K562 (cell line): ENCODE measurements at regions not wholly inside any gene's neighbourhood (a gene's known extent, or its start where the extent isn't known, plus 50 kb on each side); places are given as distances from the start of the nearest gene placed in this dataset.

Source experiments
- CHD7 ChIP-seq: fragments of 200-600 bp; sonication (generic); IDR thresholded peaks from one replicate; pipeline ENCODE4 v1.6.1; 2012; ENCODE audit warnings: mild to moderate bottlenecking, low read depth, low read length, inconsistent platforms
- CREB1 ChIP-seq, 2 experiments: sonication (generic) in 1 of 2; formaldehyde crosslinking in 1 of 2; IDR thresholded peaks; 2 replicates each; pipeline versions ENCODE4 v1.6.1 to v1.8.0; 2012 to 2022; ENCODE audit warnings: inconsistent platforms in 1 of 2, mild to moderate bottlenecking in 1 of 2, missing genetic modification reagents in 1 of 2, moderate library complexity in 1 of 2
- ESRRA ChIP-seq: fragments of 450-650 bp; IDR thresholded peaks from 2 replicates; pipeline ENCODE4 v1.6.1; 2014; ENCODE audit warnings: low read depth, mild to moderate bottlenecking, moderate library complexity, borderline replicate concordance
- HNRNPK ChIP-seq: fragments of 200-400 bp; formaldehyde crosslinking; IDR thresholded peaks from one replicate; pipeline ENCODE4 v1.6.1; 2018; ENCODE audit warnings: mild to moderate bottlenecking, low read depth, low read length; ENCODE audit not compliant: poor library complexity, severe bottlenecking
- HOMEZ ChIP-seq: fragments of 250-450 bp; sonication (Bioruptor Pico); IDR thresholded peaks from 2 replicates; pipeline ENCODE4 v1.4.0; 2020; ENCODE audit warnings: mild to moderate bottlenecking, moderate library complexity
- MCM3 ChIP-seq: fragments of 450-650 bp; IDR thresholded peaks from 2 replicates; pipeline ENCODE4 v1.6.1; 2016
- NR2C1 ChIP-seq, 2 experiments: fragments of 450-650 bp; IDR thresholded peaks; 2 replicates each; pipeline ENCODE4 v1.6.1; 2017; ENCODE audit warnings: mild to moderate bottlenecking in 2 of 2, antibody characterized with exemption in 1 of 2, inconsistent platforms in 1 of 2, missing compliant biosample characterization in 1 of 2, missing genetic modification characterization in 1 of 2
- RAD21 ChIP-seq, 2 experiments: fragments of 250-450 bp in 1 of 2; fragments of 450-650 bp in 1 of 2; sonication (Bioruptor Pico) in 1 of 2; formaldehyde crosslinking in 1 of 2; IDR thresholded peaks in 1 of 2; conservative IDR thresholded peaks in 1 of 2; 2 replicates each; pipeline versions ENCODE4 v1.4.0 to v1.8.0; 2020 to 2022; ENCODE audit warnings: mild to moderate bottlenecking in 2 of 2, moderate library complexity in 1 of 2
- SMAD4 ChIP-seq: fragments of 250-450 bp; sonication (Bioruptor Pico); conservative IDR thresholded peaks from 2 replicates; pipeline ENCODE4 v1.8.0; 2021; ENCODE audit warnings: inconsistent platforms, mild to moderate bottlenecking, moderate library complexity
- SMARCA4 ChIP-seq: fragments of 450-650 bp; IDR thresholded peaks from 2 replicates; pipeline ENCODE4 v1.6.1; 2016
- SOX6 ChIP-seq: fragments of 450-650 bp; IDR thresholded peaks from 2 replicates; pipeline ENCODE4 v1.6.1; 2014; ENCODE audit warnings: mild to moderate bottlenecking
- ZFP36 ChIP-seq: fragments of 150-350 bp; IDR thresholded peaks from 2 replicates; pipeline ENCODE4 v1.6.1; 2018; ENCODE audit warnings: low read length, low read depth; ENCODE audit not compliant: partially characterized antibody
- ZFX ChIP-seq: sonication (generic); formaldehyde crosslinking; IDR thresholded peaks from 2 replicates; pipeline ENCODE4 v1.8.0; 2022; ENCODE audit warnings: mild to moderate bottlenecking, missing genetic modification reagents, moderate library complexity
- ZNF766 ChIP-seq: fragments of 200-800 bp; sonication (Bioruptor generic); conservative IDR thresholded peaks from 2 replicates; pipeline ENCODE4 v1.6.1; 2016; ENCODE audit warnings: missing genetic modification characterization, missing compliant biosample characterization

GRCh38 chr12:124492879-124493808 is 74.3 kb downstream of the NCOR2 start (continued):
- TF ChIP-seq CHD7 (no peak), RAD21 (CRISPR knock-in tag; conservative IDR thresholded peaks at IDR 0.05 in 1 of 2, IDR thresholded peaks at IDR 0.05 in 1 of 2) (peak in 1 of 2 experiments; percentile 30; a peak in 1 of 4 replicates), SMAD4 (CRISPR knock-in tag) (no peak), HOMEZ (no peak), SOX6 (no peak), HNRNPK (no peak), ZFX (CRISPR knock-in tag) (no peak), CREB1 (IDR thresholded peaks at IDR 0.05) (peak; percentile 55; the same call in 1 of the 2 replicates), CREB1 (CRISPR knock-in tag; IDR thresholded peaks at IDR 0.05) (no peak), NR2C1 (IDR thresholded peaks at IDR 0.05) (peak; percentile 66), NR2C1 (tag; IDR thresholded peaks at IDR 0.05) (peak; percentile 80), MCM3 (no peak), ZFP36 (no peak), SMARCA4 (no peak), ZNF766 (CRISPR knock-in tag) (no peak), ESRRA (no peak)
